H9 (cell line): ENCODE measurements at regions not wholly inside any gene's neighbourhood (a gene's known extent, or its start where the extent isn't known, plus 50 kb on each side); places are given as distances from the start of the nearest gene placed in this dataset.

Experiments
- DNase-seq: peaks from one replicate; pipeline ENCODE4 v3.0.0-alpha.2; 2017
- H2AFZ ChIP-seq: one replicate; pipeline ENCODE4 v1.6.1; 2013; ENCODE audit warnings: mild to moderate bottlenecking, low read length, control low read depth, moderate library complexity
- H2AK5ac ChIP-seq: 2 replicates; pipeline ENCODE4 v1.6.1; 2013; ENCODE audit warnings: low read length, control low read depth, mixed read lengths; ENCODE audit not compliant: insufficient read length
- H2BK120ac ChIP-seq: one replicate; pipeline ENCODE4 v1.6.1; 2013; ENCODE audit warnings: low read depth, mild to moderate bottlenecking, low read length, control low read depth, inconsistent platforms; ENCODE audit not compliant: poor library complexity, severe bottlenecking
- H2BK12ac ChIP-seq: 2 replicates; pipeline ENCODE4 v1.6.1; 2013; ENCODE audit warnings: low read length, control low read depth, mixed read lengths, low read depth; ENCODE audit not compliant: insufficient read length
- H2BK15ac ChIP-seq: 2 replicates; pipeline ENCODE4 v1.6.1; 2013; ENCODE audit warnings: low read depth, low read length, control low read depth
- H2BK20ac ChIP-seq: one replicate; pipeline ENCODE4 v1.6.1; 2013; ENCODE audit warnings: low read depth, mild to moderate bottlenecking, low read length, control low read depth, inconsistent platforms; ENCODE audit not compliant: poor library complexity, severe bottlenecking
- H2BK5ac ChIP-seq: 2 replicates; pipeline ENCODE4 v1.6.1; 2013; ENCODE audit warnings: low read length, control low read depth, mixed read lengths; ENCODE audit not compliant: insufficient read length
- H3K14ac ChIP-seq: 2 replicates; pipeline ENCODE4 v1.6.1; 2013; ENCODE audit warnings: low read length, control low read depth; ENCODE audit not compliant: insufficient read depth
- H3K18ac ChIP-seq: 2 replicates; pipeline ENCODE4 v1.6.1; 2013; ENCODE audit warnings: low read depth, mild to moderate bottlenecking, mixed read lengths, low read length, control low read depth; ENCODE audit not compliant: insufficient read length
- H3K23ac ChIP-seq: 2 replicates; pipeline ENCODE4 v1.6.1; 2013; ENCODE audit warnings: low read length, control low read depth, mixed read lengths, low read depth; ENCODE audit not compliant: insufficient read length
- H3K23me2 ChIP-seq: 2 replicates; pipeline ENCODE4 v1.6.1; 2013; ENCODE audit warnings: low read depth, mild to moderate bottlenecking, mixed read lengths, low read length, control low read depth; ENCODE audit not compliant: insufficient read length, poor library complexity, severe bottlenecking
- H3K27ac ChIP-seq: 2 replicates; pipeline ENCODE4 v1.5.1; 2013; ENCODE audit warnings: low read length, control low read depth, mixed read lengths, low read depth; ENCODE audit not compliant: insufficient read length
- H3K27me3 ChIP-seq: 2 replicates; pipeline ENCODE4 v1.6.1; 2013; ENCODE audit warnings: low read length, control low read depth, inconsistent platforms; ENCODE audit not compliant: insufficient read depth
- H3K4ac ChIP-seq: 2 replicates; pipeline ENCODE4 v1.6.1; 2013; ENCODE audit warnings: low read depth, mild to moderate bottlenecking, control low read depth, inconsistent platforms, low read length, moderate library complexity
- H3K4me1 ChIP-seq: 2 replicates; pipeline ENCODE4 v1.6.1; 2013; ENCODE audit warnings: low read length, control low read depth, inconsistent platforms; ENCODE audit not compliant: insufficient read depth
- H3K4me2 ChIP-seq: 2 replicates; pipeline ENCODE4 v1.6.1; 2013; ENCODE audit warnings: low read length, control low read depth, mixed read lengths; ENCODE audit not compliant: insufficient read length, insufficient read depth
- H3K56ac ChIP-seq: 2 replicates; pipeline ENCODE4 v1.6.1; 2013; ENCODE audit warnings: low read depth, mild to moderate bottlenecking, mixed read lengths, low read length, control low read depth; ENCODE audit not compliant: insufficient read length
- H3K79me1 ChIP-seq: 2 replicates; pipeline ENCODE4 v1.6.1; 2013; ENCODE audit warnings: low read depth, mild to moderate bottlenecking, moderate library complexity, low read length, control low read depth, inconsistent platforms; ENCODE audit not compliant: insufficient read depth, poor library complexity, severe bottlenecking
- H3K79me2 ChIP-seq: 2 replicates; pipeline ENCODE4 v1.6.1; 2013; ENCODE audit warnings: low read length, control low read depth, inconsistent platforms; ENCODE audit not compliant: insufficient read depth
- H3K9ac ChIP-seq: 2 replicates; pipeline ENCODE4 v1.6.1; 2013; ENCODE audit warnings: low read length, control low read depth, mixed read lengths; ENCODE audit not compliant: insufficient read length; ENCODE audit errors: extremely low read depth
- H3K9me3 ChIP-seq: one replicate; pipeline ENCODE4 v1.6.1; 2013; ENCODE audit warnings: low read depth, low read length, inconsistent platforms; ENCODE audit not compliant: control insufficient read depth
- H3T11ph ChIP-seq: one replicate; pipeline ENCODE4 v1.6.1; 2013; ENCODE audit warnings: mild to moderate bottlenecking, low read length, control low read depth, inconsistent platforms
- H4K20me1 ChIP-seq: one replicate; pipeline ENCODE4 v1.6.1; 2013; ENCODE audit not compliant: control insufficient read depth, insufficient read length, insufficient read depth
- H4K5ac ChIP-seq: 2 replicates; pipeline ENCODE4 v1.6.1; 2013; ENCODE audit warnings: low read depth, mild to moderate bottlenecking, mixed read lengths, low read length, control low read depth; ENCODE audit not compliant: insufficient read length
- H4K8ac ChIP-seq: replicated peaks from 2 replicates; pipeline ENCODE4 v1.6.1; 2013; ENCODE audit warnings: low read length, control low read depth, mixed read lengths, low read depth; ENCODE audit not compliant: insufficient read length
- H4K91ac ChIP-seq: 2 replicates; pipeline ENCODE4 v1.6.1; 2013; ENCODE audit warnings: low read depth, mild to moderate bottlenecking, moderate library complexity, mixed read lengths, low read length, control low read depth; ENCODE audit not compliant: insufficient read length
- H3K27ac Mint-ChIP-seq, 3 experiments: 2 replicates in 2 of 3; 3 replicates in 1 of 3; pipeline ENCODE4 v1.8.0; 2020 to 2021; ENCODE audit warnings: mixed read lengths in 3 of 3, mild to moderate bottlenecking in 1 of 3, moderate library complexity in 1 of 3
- H3K27me3 Mint-ChIP-seq: 2 replicates; pipeline ENCODE4 v1.8.0; 2021; ENCODE audit warnings: low read depth, mild to moderate bottlenecking, moderate library complexity, mixed read lengths
- H3K36me3 Mint-ChIP-seq, 3 experiments: 2 replicates in 2 of 3; 3 replicates in 1 of 3; pipeline ENCODE4 v1.8.0; 2020 to 2021; ENCODE audit warnings: low read depth in 3 of 3, mixed read lengths in 3 of 3; ENCODE audit not compliant: insufficient read depth in 1 of 3
- H3K4me1 Mint-ChIP-seq, 2 experiments: 2 replicates each; pipeline ENCODE4 v1.8.0; 2020; ENCODE audit warnings: mixed read lengths in 2 of 2
- H3K4me3 Mint-ChIP-seq, 2 experiments: 2 replicates in 1 of 2; 3 replicates in 1 of 2; pipeline ENCODE4 v1.8.0; 2020 to 2021; ENCODE audit warnings: mild to moderate bottlenecking in 2 of 2, mixed read lengths in 2 of 2, moderate library complexity in 1 of 2
- H3K9me3 Mint-ChIP-seq, 2 experiments: 2 replicates in 1 of 2; 3 replicates in 1 of 2; pipeline ENCODE4 v1.8.0; 2020; ENCODE audit warnings: mild to moderate bottlenecking in 2 of 2, mixed read lengths in 2 of 2, moderate library complexity in 1 of 2
- WGBS: extraction: QIAGEN DNeasy Blood & Tissue Kit; methylation state at CpG from one replicate; pipeline ENCODE4 v1.1.7; 2013; ENCODE audit warnings: missing lambda C conversion rate, low lambda C conversion rate, mixed read lengths; ENCODE audit not compliant: insufficient read length; ENCODE audit errors: extremely low coverage; 5-methylcytosine and 5-hydroxymethylcytosine counted together
- TF ChIP-seq, protein P1 (sequence below): fragments of 200-600 bp; sonication (generic); conservative IDR thresholded peaks from 3 replicates; pipeline ENCODE4 v1.8.0; 2021; ENCODE audit warnings: antibody characterized with exemption, mild to moderate bottlenecking

DNA sequence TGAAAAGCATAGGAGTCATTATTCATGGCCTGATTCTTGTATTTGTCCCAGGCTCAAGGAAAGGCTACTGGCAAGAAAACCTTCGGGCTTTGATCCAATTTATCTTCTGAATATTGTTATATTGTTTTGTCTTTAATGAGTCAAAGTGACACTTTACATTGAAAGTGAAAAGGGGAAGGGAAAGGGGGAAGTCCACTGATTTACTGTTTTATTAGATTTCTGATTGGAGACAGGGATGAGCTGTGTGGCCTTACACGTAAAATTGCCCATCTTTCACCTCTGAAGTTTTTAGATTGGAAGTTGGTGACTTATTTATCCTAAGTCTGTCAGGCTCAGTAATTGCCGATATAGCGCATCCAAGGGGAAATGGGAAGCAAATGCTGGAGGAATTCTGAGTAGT, 843.8 kb upstream of the LRRTM1 start:
- no peak overlapping the region for H3K4me3 Mint-ChIP-seq
- Histone ChIP-seq H3K79me1 (no peaks in the 10 kb centered on the region), H2BK20ac (no peak overlapping the region), H3K9ac (no peak overlapping the region), H3K4ac (no peak overlapping the region), H2AK5ac (no peak overlapping the region), H4K5ac (no peak overlapping the region), H3K27me3 (no peaks in the 10 kb centered on the region), H2BK5ac (no peak overlapping the region), H3K79me2 (no peaks in the 10 kb centered on the region), H3K18ac (no peak overlapping the region), H4K91ac (no peak overlapping the region), H3K23ac (no peak overlapping the region), H3K23me2 (no peaks in the 10 kb centered on the region), H2BK15ac (no peak overlapping the region), H4K20me1 (no peaks in the 10 kb centered on the region), H3K4me1 (no peaks in the 10 kb centered on the region), H3T11ph (no peak overlapping the region), H3K4me2 (no peak overlapping the region), H4K8ac (no peak overlapping the region), H3K56ac (no peak overlapping the region), H2BK12ac (no peak overlapping the region), H3K27ac (no peak overlapping the region), H3K9me3 (no peaks in the 10 kb centered on the region), H3K14ac (no peak overlapping the region), H2BK120ac (no peak overlapping the region), H2AFZ (no peak overlapping the region)
- no peaks in the 10 kb centered on the region; a peak in 2 of 7 replicates for H3K36me3 Mint-ChIP-seq
- no peaks in the 10 kb centered on the region for H3K27me3 Mint-ChIP-seq
- H3K4me1 Mint-ChIP-seq, result no peaks in the 10 kb centered on the region; a peak in 1 of 4 replicates
- no CpG with 5 or more reads among the region's 4 CpGs for WGBS
- peaks cover 0 to 2% of the 10 kb centered on the region in 2 experiments; a peak in 1 of 5 replicates for H3K9me3 Mint-ChIP-seq
- TF ChIP-seq, protein P1, sequence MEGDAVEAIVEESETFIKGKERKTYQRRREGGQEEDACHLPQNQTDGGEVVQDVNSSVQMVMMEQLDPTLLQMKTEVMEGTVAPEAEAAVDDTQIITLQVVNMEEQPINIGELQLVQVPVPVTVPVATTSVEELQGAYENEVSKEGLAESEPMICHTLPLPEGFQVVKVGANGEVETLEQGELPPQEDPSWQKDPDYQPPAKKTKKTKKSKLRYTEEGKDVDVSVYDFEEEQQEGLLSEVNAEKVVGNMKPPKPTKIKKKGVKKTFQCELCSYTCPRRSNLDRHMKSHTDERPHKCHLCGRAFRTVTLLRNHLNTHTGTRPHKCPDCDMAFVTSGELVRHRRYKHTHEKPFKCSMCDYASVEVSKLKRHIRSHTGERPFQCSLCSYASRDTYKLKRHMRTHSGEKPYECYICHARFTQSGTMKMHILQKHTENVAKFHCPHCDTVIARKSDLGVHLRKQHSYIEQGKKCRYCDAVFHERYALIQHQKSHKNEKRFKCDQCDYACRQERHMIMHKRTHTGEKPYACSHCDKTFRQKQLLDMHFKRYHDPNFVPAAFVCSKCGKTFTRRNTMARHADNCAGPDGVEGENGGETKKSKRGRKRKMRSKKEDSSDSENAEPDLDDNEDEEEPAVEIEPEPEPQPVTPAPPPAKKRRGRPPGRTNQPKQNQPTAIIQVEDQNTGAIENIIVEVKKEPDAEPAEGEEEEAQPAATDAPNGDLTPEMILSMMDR, result no peak
- no peak overlapping the region for H3K27ac Mint-ChIP-seq
- no peak for DNase-seq
